ENCODE measurements at regions not wholly inside any gene's neighbourhood (a gene's known extent, or its start where the extent isn't known, plus 50 kb on each side); places are given as distances from the start of the nearest gene placed in this dataset.

GRCh38 chr4:97367878-97368277, 775.4 kb downstream of the STPG2 start:
- TF ChIP-seq, protein P1, sequence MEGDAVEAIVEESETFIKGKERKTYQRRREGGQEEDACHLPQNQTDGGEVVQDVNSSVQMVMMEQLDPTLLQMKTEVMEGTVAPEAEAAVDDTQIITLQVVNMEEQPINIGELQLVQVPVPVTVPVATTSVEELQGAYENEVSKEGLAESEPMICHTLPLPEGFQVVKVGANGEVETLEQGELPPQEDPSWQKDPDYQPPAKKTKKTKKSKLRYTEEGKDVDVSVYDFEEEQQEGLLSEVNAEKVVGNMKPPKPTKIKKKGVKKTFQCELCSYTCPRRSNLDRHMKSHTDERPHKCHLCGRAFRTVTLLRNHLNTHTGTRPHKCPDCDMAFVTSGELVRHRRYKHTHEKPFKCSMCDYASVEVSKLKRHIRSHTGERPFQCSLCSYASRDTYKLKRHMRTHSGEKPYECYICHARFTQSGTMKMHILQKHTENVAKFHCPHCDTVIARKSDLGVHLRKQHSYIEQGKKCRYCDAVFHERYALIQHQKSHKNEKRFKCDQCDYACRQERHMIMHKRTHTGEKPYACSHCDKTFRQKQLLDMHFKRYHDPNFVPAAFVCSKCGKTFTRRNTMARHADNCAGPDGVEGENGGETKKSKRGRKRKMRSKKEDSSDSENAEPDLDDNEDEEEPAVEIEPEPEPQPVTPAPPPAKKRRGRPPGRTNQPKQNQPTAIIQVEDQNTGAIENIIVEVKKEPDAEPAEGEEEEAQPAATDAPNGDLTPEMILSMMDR (IDR thresholded peaks at IDR 0.05) = no peak
- TF ChIP-seq POLR2A (IDR thresholded peaks at IDR 0.05) = no peak
